BE2C (cell line): ENCODE measurements at regions not wholly inside any gene's neighbourhood (a gene's known extent, or its start where the extent isn't known, plus 50 kb on each side); places are given as distances from the start of the nearest gene placed in this dataset.

Experiments
- DNase-seq: peaks from one replicate; pipeline ENCODE4 v3.0.0-alpha.2; 2020
- H3K27me3 ChIP-seq: fragments of 250-450 bp; sonication (Bioruptor Pico); 2 replicates; pipeline ENCODE4 v1.5.1; 2020; ENCODE audit warnings: mild to moderate bottlenecking
- H3K36me3 ChIP-seq: fragments of 250-450 bp; sonication (Bioruptor Pico); 2 replicates; pipeline ENCODE4 v1.5.1; 2020; ENCODE audit warnings: mild to moderate bottlenecking
- H3K4me1 ChIP-seq: fragments of 250-450 bp; sonication (Bioruptor Pico); 2 replicates; pipeline ENCODE4 v1.5.1; 2020
- H3K4me3 ChIP-seq: 2 replicates; pipeline ENCODE4 v1.5.1; 2011; ENCODE audit warnings: low read depth, low read length
- H3K9me3 ChIP-seq: fragments of 250-450 bp; sonication (Bioruptor Pico); 2 replicates; pipeline ENCODE4 v1.5.1; 2020
- CTCF ChIP-seq: IDR thresholded peaks from 2 replicates; pipeline ENCODE4 v1.5.1; 2012; ENCODE audit warnings: mild to moderate bottlenecking, low read depth, low read length

- H3K4me1 ChIP-seq = peaks cover 23% of the 10 kb centered on the region
- no peaks in the 10 kb centered on the region for H3K36me3 ChIP-seq
- 0 out of 2 replicates have a peak, but pooled peaks cover 3% of the 10 kb centered on the region for H3K9me3 ChIP-seq
- no peak overlapping the region for H3K4me3 ChIP-seq
- no peak for DNase-seq
- no peaks in the 10 kb centered on the region for H3K27me3 ChIP-seq
- no peak for TF ChIP-seq CTCF
These were observed 67.0 kb upstream of the SERP2 start for GRCh38 chr13:44306371-44307192.

- Histone ChIP-seq H3K9me3 (0 out of 2 replicates have a peak, but pooled peaks cover 3% of the 10 kb centered on the region), H3K36me3 (no peaks in the 10 kb centered on the region), H3K4me1 (peaks cover 23% of the 10 kb centered on the region), H3K4me3 (no peak overlapping the region), H3K27me3 (no peaks in the 10 kb centered on the region)
- DNase-seq = no peak
- no peak for TF ChIP-seq CTCF
These were observed 66.4 kb upstream of the SERP2 start for GRCh38 chr13:44307255-44307654.

- Histone ChIP-seq H3K36me3 (no peaks in the 10 kb centered on the region), H3K4me1 (peaks cover 23% of the 10 kb centered on the region), H3K27me3 (no peaks in the 10 kb centered on the region), H3K4me3 (no peak overlapping the region), H3K9me3 (0 out of 2 replicates have a peak, but pooled peaks cover 3% of the 10 kb centered on the region)
- no peak for DNase-seq
- TF ChIP-seq CTCF = no peak
These were observed 65.8 kb upstream of the SERP2 start for GRCh38 chr13:44307844-44308243.

- Histone ChIP-seq H3K9me3 (0 out of 2 replicates have a peak, but pooled peaks cover 3% of the 10 kb centered on the region), H3K27me3 (no peaks in the 10 kb centered on the region), H3K4me1 (peaks cover 19% of the 10 kb centered on the region), H3K36me3 (no peaks in the 10 kb centered on the region), H3K4me3 (no peak overlapping the region)
- no peak for DNase-seq
- no peak for TF ChIP-seq CTCF
These were observed 65.3 kb upstream of the SERP2 start for GRCh38 chr13:44308352-44308751.

- no peak overlapping the region for H3K4me3 ChIP-seq
- no peaks in the 10 kb centered on the region for H3K36me3 ChIP-seq
- peak; percentile 14 for DNase-seq
- H3K27me3 ChIP-seq = no peaks in the 10 kb centered on the region
- peaks cover 4% of the 10 kb centered on the region for H3K4me1 ChIP-seq
- 0 out of 2 replicates have a peak, but pooled peaks cover 3% of the 10 kb centered on the region for H3K9me3 ChIP-seq
- no peak for TF ChIP-seq CTCF
These were observed 63.5 kb upstream of the SERP2 start for GRCh38 chr13:44309794-44310757.
